ENCODE measurements at regions not wholly inside any gene's neighbourhood (a gene's known extent, or its start where the extent isn't known, plus 50 kb on each side); places are given as distances from the start of the nearest gene placed in this dataset.

DNA sequence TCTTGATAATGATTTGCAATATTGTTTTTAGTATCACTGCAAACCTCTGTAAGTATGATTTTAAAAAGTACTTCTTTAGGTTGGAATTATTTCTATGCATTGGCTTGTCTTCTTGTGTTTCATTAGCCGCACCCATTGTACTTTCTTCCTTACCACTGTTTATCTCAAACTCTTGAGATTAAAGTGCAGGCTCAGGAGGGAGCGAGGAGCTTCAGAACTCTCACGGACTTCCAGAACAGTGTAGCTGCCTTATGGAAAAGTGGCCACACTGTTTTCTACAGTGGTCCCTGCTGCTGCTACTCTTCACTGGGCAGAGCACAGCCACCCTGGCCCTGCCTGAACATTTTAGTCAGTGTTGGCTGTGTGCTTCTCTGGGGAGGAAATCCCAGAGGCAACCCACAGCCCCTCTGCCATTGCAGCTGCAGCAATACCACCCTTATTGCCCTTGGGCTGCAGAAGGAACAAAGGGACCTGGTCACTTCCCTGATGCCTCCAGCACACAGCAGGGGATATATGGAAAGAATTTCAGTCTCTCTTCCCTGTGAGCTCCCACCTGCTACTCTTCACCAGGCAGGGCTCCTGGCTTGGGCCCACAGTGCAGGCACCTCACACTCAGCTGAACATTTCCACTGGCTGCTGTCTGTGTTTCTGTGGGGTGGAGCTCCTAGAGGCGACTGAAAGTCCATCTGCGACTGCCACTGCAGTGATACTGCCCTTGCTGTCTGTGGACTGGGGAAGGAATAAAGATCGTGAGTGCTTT lies 91.7 kb upstream of the MAP3K4 start:
- DNase-seq, result no peak

DNA sequence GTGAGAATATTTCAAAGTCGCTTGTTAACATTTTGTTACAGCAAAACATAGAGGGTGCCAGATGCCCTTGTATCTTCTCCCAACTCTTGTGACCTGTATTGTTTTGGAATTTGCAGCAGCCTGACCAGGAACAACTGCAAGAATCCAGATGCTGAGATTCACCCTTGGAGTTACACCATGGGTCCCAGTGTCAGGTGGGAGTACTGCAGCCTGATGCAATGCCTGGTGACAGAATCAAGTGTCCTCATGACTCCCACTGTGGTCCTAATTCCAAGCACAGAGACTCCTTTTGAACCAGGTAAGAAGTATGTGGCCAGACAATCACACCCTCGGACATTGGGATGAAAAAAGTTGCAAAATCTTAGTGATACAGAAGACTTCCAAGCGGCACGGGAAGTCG lies 79.6 kb upstream of the MAP3K4 start:
- DNase-seq, result no peak

DNA sequence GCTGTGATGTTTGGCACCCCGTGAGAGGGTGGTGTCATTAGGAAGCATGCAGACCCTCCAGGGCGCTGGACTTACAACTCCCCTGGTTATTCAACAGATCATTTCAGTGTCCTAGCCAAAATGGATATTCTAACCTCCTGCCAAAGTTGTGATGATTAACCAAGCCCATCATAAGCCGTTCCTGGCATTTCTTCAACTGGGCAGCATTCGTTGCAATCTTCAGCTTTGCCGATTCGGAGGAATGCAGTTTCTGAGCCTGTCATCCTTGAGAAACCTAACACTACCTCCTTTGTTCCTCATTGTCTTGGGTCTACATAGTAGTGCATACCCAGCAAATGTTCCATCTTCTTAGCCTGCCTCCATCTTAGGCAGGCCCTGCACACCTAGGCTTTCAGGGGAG lies 79.2 kb upstream of the MAP3K4 start:
- no peak for DNase-seq

DNA sequence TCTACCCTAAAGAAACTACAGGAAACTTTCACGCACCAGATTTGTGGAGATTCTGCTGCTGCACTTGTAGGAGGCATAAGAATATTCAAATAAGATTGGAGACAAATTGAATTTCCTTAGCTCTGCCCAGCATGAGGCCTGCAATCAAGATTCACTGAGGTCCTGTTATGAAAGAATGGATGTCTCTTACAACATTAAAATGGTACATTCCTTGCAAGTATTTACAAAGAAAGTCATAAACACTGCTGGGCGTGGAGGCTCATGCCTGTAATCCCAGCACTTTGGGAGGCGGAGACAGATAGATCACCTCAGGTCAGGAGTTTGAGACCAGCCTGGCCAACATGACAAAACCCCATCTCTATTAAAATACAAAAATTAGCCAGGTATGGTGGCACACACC lies 74.0 kb upstream of the MAP3K4 start:
- DNase-seq, result no peak

DNA sequence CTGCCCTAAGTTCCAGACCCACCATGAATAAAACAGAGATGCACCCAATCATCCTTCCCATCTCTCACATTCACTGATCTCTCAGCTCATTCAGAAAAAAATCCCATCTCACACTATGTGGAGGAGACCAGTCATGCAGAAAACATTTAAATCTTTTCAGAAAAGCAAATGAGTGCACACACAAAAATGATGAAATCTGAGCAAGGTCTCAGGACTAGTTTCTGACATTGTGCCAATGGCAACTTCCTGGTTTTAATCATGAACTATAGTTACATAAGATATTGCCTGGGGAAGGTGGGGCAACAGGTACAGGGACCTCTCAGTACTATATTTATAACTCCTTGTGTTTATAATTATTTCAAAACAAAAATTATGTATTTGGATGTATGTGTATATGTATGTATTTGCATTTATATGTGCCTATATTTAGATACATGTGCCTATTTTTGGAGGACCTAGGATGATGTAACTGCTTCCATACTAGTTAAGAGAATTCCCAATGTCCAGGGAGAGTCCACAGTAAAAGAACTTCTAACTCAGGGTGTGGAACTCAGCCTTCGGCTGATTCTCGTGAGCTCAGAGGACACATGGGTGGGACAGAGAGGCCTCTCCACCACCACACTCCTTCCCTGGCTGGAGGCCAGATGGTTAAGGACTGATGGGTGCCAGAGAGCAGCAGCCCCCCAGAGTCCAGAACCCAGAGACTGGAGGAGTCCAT lies 71.7 kb upstream of the MAP3K4 start:
- no peak for DNase-seq

DNA sequence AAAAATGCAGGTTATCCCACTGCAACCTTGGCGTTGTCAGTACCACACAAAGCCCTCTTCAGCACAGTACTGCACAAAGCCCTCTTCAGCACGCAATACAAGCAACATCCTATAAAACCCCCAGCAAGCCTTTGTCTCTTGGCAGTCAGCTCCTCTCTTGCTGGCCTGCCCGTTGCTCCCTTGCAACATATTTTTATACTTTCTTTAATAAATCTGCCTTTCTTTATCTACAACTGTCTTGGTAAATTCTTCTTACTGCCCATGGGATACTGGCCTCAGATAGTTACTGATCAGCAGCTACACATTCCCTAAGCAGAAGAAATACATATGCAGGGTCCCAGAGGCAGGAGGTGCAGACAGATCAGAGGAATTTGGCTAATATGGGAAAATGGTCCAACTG lies 70.5 kb upstream of the MAP3K4 start:
- DNase-seq, result no peak

DNA sequence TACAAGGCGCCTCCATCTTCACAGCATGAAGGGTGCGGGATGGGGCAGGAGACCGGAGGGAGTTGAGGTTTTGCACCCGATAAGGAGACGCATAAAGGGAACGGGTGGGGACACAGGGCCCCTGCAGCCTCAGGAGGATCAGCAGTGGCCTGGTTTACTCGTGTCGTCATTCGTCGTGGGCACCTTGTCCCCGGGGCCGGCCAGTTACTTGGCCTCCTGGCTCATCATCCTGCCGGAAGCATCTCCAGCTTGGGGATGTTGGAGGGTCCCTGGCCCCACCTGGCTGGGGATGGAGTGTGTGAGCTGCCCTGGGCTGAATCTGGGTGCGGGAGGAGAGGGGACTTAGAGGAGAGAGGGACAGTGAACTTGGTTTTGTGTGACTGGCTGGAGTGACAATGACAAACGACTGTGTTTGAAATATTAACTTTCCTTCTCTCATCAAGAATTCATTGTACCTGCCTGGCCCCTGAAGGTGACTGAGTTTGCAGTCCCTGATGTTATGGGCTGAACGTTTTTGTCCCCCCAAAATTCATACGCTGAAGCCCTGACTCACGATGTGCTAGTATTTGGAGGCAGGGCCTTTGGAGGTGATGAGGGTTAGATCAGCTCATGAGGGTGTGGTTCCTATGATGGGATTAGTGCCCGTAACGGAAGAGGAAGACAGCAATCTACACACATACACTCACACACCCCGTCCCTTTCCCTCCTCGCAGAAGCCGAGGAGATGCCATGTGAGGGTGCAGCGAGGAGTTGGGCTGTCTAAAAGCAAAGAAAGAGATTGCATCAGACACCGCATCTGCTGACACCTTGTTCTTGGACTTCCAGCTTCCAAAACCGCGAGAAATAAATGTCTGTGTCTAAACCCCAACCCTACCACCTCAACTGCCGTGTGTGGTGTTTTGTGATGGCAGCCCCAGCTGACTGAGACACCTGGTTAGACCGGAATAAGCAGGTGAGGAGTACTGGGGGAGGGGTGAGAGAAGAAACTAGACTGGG lies 65.0 kb upstream of the MAP3K4 start:
- DNase-seq, result no peak

DNA sequence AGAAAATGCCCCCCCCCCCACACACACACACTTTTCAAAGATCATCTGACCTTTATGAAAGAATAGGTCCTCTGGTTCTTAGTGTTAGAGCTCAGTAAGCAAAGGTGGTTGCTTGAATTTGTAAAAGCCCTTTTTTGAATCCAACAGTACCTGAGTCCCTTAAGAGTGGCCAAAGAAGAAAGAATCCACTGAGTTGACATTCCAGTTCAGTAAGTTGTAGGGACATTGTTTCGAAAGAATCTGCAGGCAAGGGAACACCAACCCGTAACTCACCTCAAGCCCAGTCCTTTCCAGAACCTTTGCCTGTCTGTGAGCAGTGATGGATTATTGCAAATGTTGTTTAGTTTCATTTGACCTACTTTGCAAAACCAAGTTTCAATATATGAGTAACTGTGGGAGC lies 64.2 kb upstream of the MAP3K4 start:
- no peak for DNase-seq

DNA sequence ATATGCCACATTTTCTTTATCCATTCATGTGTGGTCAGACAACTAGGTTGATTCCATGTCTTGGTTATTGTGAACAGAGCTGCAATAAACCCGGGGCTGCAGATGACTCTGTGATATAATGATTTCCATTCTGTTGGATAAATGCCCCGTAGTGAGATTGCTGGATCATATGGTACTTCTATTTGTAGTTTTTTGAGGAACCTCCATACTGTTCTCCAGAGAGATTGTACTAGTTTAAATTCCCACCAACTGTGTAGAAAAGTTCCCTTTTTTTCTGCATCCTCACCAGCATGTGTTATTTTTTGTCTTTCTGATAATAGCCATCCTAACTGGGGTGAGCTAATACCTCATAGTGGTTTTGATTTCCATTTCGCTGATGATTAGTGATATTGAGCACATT lies 62.2 kb upstream of the MAP3K4 start:
- no peak for DNase-seq

DNA sequence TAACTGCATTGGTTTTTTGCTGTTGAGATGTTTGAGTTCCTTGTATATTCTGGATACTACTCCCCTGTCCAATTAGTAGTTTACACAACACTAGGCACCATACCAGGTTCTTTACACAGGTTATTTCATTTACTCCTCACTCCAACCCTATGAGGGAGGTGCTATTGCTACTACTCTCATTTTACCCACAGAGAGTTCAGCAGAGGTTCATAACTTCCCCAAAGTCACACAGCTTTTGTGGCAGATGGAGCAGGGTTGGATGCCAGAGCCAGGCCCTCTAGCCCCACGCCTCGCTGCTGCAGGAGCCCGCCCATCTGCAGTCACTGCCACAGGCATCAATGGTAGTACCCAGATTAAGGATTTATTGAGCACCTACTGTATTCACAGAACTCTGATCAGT lies 61.7 kb upstream of the MAP3K4 start:
- DNase-seq, result no peak

DNA sequence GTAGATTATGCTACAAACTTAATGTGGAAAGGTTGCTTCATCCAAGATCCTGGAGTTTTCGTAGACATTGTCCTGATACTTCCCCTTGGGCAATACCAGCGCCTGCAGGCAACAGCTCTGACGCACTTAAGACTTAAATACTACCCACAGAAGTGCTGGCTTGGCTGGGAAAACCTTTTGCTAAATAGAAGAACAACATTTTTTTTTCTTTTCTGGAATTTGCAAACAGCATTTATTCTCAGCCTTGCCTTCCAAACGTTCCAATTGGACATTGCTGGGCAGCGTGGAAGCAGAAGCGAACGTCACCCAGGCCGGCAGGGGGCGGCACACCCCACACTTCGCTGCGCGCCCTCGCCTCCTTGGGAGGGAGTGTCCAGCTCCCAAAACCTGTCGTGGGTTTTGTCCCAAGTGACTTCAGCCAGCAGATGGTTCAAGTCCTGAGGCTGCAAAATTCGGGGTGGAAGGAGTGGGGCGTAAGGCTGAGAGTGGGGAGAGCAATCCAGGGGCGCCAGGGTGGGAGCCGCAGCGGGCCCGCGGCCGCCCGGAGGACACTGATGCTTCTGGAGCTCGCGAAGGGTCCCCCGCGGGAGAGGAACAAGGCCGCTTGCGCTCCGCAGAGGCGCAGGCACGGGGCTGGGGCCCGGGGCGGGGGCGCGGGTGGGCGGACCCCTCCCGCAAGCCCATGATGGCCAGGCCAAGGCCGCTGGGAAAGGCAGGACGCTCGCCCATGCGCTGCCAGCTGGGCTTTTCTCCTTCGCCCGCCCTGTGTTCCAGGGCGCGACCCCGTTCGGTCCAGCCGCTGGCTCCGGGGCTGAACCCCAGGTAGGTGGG lies 60.8 kb upstream of the MAP3K4 start:
- DNase-seq, result peak; percentile 16 to 63

DNA sequence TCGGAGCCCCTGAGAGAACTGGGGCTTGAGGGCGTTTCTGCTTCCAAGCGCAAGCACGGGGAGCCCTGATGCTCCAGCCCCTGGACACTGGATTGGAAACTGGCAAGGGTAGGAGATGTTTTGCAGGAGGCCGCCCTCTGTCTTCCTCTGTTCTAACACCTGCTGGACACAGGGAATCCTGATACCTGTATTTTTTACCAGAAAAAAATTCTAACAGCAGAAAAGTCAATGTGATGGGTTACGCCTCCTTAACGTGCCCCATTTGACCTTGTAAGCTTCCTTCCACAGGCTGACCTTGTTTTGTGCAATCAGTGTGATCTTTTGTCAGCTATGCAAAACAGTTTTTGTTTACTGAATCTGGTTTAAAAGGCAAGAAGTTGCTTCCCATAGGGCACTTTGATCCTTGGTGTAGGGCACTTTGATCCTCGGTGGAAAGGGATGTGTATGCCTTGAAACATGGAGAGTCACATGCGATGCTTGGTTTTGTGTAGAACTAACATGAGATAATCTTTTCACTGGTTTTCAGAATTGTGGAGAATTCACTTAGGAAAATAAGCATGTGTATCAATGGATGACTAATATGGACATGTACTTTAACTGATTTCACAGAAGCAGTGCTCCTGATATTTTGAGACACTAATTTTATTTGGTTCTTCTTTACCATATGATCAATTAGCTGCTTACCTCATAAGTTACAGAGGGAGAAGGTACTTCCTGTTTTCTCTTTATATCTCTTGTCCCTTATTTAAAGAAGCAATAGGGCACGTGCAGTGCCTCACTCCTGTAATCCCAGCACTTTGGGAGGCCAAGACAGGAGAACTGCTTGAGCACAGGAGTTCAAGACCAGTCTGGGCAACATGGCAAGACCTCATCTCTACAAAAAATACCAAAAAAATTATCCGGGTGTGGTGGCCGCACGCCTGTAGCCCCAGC lies 59.9 kb upstream of the MAP3K4 start:
- DNase-seq, result no peak

DNA sequence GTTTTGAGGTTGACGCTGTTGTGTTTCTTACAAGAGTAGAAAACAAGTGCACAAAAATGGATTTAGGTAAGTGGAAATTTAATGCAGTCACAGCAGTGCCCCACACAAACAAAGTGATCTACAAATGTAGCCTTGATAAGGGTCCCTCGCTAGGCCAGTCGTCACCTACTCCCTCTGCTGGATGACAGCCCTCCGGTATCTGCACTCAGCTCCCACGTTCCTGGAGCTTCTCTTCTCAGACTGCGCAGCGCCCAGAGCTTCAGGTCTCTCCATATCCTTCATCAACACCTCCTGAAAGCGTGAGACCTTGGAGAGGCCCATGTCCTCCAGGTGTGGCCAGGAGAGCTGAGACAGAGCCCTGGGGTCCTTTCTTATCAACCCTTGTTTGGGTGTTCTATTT lies 58.3 kb upstream of the MAP3K4 start:
- DNase-seq, result no peak

DNA sequence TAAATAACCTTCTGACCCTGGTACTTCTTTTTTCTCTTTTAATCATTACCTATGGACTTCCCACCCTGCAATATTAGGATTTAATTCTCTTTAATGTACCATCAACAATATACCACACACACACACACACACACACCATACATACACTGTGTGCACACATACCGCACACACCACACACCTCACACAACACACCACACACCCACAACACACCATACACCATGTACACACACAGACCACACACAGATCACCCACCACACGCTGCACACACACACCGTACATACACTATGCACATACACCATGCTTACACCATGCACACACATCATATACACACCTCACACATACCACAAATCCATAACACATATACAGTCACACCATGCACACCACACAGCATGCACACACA lies 57.4 kb upstream of the MAP3K4 start:
- DNase-seq, result no peak

DNA sequence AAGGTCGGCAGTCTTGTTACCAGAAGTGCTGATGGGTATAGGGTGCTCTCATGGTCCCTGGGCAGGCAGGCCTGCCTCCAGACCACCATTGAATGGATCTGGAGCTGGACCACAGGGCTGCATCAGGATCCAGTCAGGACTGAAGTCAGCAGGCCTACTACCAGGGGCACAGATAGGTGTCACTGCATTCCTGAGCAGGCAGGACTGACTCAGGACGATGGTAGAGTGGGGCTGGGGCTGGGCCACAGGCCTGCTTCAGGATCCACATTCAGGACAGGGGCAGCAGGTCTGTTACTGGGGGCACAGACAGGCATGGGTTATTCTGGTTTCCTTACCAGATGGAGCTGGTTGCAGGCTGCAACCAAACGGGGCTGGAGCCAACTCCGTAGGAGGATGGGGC lies 51.4 kb upstream of the MAP3K4 start:
- no peak for DNase-seq
